IMR-90 (cell line): ENCODE measurements at regions not wholly inside any gene's neighbourhood (a gene's known extent, or its start where the extent isn't known, plus 50 kb on each side); places are given as distances from the start of the nearest gene placed in this dataset.

ENCODE experiments used
- ATAC-seq: fragments of 200-7000 bp; cut with Tn5 transposase; 2 replicates; pipeline ENCODE4 v1.9.1; 2020; ENCODE audit warnings: low read depth, mild to moderate bottlenecking, moderate library complexity
- BruUV-seq: library from RNA; stranded (reverse); fragments of 400-500 nt; replicated peaks from 2 replicates; lab custom pipeline; 2021; lab: Mats Ljungman, UMichigan
- CTCF ChIA-PET: fragments of 300-600 bp; formaldehyde crosslinking; extraction: SDS; loops from one replicate; lab custom pipeline; 2021; ENCODE audit warnings: antibody characterized with exemption; lab: Yijun Ruan, JAX
- POLR2A ChIA-PET: fragments of 300-600 bp; sonication (Branson Sonifier 250); formaldehyde crosslinking; loops from one replicate; lab custom pipeline; 2022; ENCODE audit warnings: antibody characterized with exemption; ENCODE audit not compliant: unreplicated experiment; lab: Charles Lee
- DNase-seq: peaks from one replicate; pipeline ENCODE4 v3.0.0; 2013
- H2AFZ ChIP-seq: replicated peaks from 2 replicates; pipeline ENCODE3; 2013; ENCODE audit warnings: low read length, mild to moderate bottlenecking; ENCODE audit not compliant: poor library complexity
- H2AK5ac ChIP-seq: 2 replicates; pipeline ENCODE4 v1.6.1; 2013; ENCODE audit warnings: low read depth, low read length, inconsistent platforms
- H2AK9ac ChIP-seq: replicated peaks from 2 replicates; pipeline ENCODE3; 2013; ENCODE audit warnings: mild to moderate bottlenecking, low read depth, low read length, moderate library complexity; ENCODE audit not compliant: poor library complexity
- H2BK120ac ChIP-seq: 2 replicates; pipeline ENCODE4 v1.6.1; 2013; ENCODE audit warnings: low read depth, low read length, inconsistent platforms
- H2BK15ac ChIP-seq: 3 replicates; pipeline ENCODE4 v1.6.1; 2013; ENCODE audit warnings: low read depth, low read length, inconsistent platforms
- H2BK20ac ChIP-seq: 2 replicates; pipeline ENCODE4 v1.6.1; 2013; ENCODE audit warnings: low read depth, mild to moderate bottlenecking, inconsistent platforms, low read length, moderate library complexity
- H2BK5ac ChIP-seq: 2 replicates; pipeline ENCODE4 v1.6.1; 2013; ENCODE audit warnings: mild to moderate bottlenecking, low read depth, low read length, inconsistent platforms; ENCODE audit not compliant: poor library complexity, severe bottlenecking
- H3K14ac ChIP-seq: replicated peaks from 2 replicates; pipeline ENCODE4 v1.6.1; 2013; ENCODE audit warnings: low read depth, low read length, inconsistent platforms
- H3K18ac ChIP-seq: 2 replicates; pipeline ENCODE4 v1.6.1; 2013; ENCODE audit warnings: low read depth, low read length, control low read depth
- H3K23ac ChIP-seq: 2 replicates; pipeline ENCODE4 v1.6.1; 2013; ENCODE audit warnings: low read depth, low read length, inconsistent platforms
- H3K27ac ChIP-seq: 2 replicates; pipeline ENCODE4 v1.5.1; 2013; ENCODE audit warnings: mild to moderate bottlenecking, control low read depth, low read length; ENCODE audit not compliant: insufficient read depth
- H3K27me3 ChIP-seq: 2 replicates; pipeline ENCODE4 v1.6.1; 2013; ENCODE audit warnings: low read length; ENCODE audit not compliant: control insufficient read depth, insufficient read depth
- H3K36me3 ChIP-seq: 2 replicates; pipeline ENCODE4 v1.6.1; 2013; ENCODE audit warnings: low read length, mixed read lengths; ENCODE audit not compliant: control insufficient read depth, insufficient read depth
- H3K4ac ChIP-seq: 2 replicates; pipeline ENCODE4 v1.6.1; 2013; ENCODE audit warnings: low read depth, low read length, inconsistent platforms
- H3K4me1 ChIP-seq: 2 replicates; pipeline ENCODE4 v1.6.1; 2013; ENCODE audit warnings: low read length, mixed read lengths; ENCODE audit not compliant: control insufficient read depth, insufficient read depth
- H3K4me2 ChIP-seq: 2 replicates; pipeline ENCODE4 v1.6.1; 2013; ENCODE audit warnings: low read depth, mild to moderate bottlenecking, control low read depth, low read length, moderate library complexity
- H3K4me3 ChIP-seq: 2 replicates; pipeline ENCODE4 v1.5.1; 2013; ENCODE audit warnings: low read depth, mild to moderate bottlenecking, control low read depth, low read length, moderate library complexity; ENCODE audit not compliant: insufficient read depth
- H3K56ac ChIP-seq: 2 replicates; pipeline ENCODE4 v1.6.1; 2013; ENCODE audit warnings: low read length, inconsistent platforms; ENCODE audit not compliant: insufficient read depth; ENCODE audit errors: extremely low read depth
- H3K79me1 ChIP-seq, 2 experiments: 2 replicates each; pipeline ENCODE4 v1.6.1; 2013; ENCODE audit warnings: low read length in 2 of 2, inconsistent platforms in 1 of 2, low read depth in 1 of 2
- H3K9ac ChIP-seq: 2 replicates; pipeline ENCODE4 v1.6.1; 2013; ENCODE audit warnings: low read depth, low read length, control low read depth
- H3K9me1 ChIP-seq: 2 replicates; pipeline ENCODE4 v1.6.1; 2013; ENCODE audit warnings: low read length, inconsistent platforms; ENCODE audit not compliant: insufficient read depth
- H3K9me3 ChIP-seq: 2 replicates; pipeline ENCODE4 v1.6.1; 2013; ENCODE audit warnings: low read length; ENCODE audit not compliant: control insufficient read depth, insufficient read depth
- H4K20me1 ChIP-seq: 2 replicates; pipeline ENCODE4 v1.6.1; 2013; ENCODE audit warnings: low read length, inconsistent platforms; ENCODE audit not compliant: insufficient read depth
- H4K5ac ChIP-seq: 2 replicates; pipeline ENCODE4 v1.6.1; 2013; ENCODE audit warnings: mild to moderate bottlenecking, low read depth, low read length, control low read depth
- H4K8ac ChIP-seq, 2 experiments: 2 replicates each; pipeline ENCODE4 v1.6.1; 2013; ENCODE audit warnings: low read depth in 2 of 2, low read length in 2 of 2, control low read depth in 1 of 2, inconsistent platforms in 1 of 2
- H4K91ac ChIP-seq: 2 replicates; pipeline ENCODE4 v1.6.1; 2013; ENCODE audit warnings: low read depth, low read length, inconsistent platforms; ENCODE audit not compliant: insufficient read depth
- BHLHE40 ChIP-seq: fragments of 150-350 bp; IDR thresholded peaks from 2 replicates; pipeline ENCODE4 v1.6.1; 2016; ENCODE audit warnings: mild to moderate bottlenecking, low read depth, low read length
- CEBPB ChIP-seq: IDR thresholded peaks from 2 replicates; pipeline ENCODE4 v1.6.1; 2012; ENCODE audit warnings: low read depth, low read length, improper control_type of control experiment
- CHD1 ChIP-seq: IDR thresholded peaks from 2 replicates; pipeline ENCODE4 v1.6.1; 2012; ENCODE audit warnings: low read depth, low read length, improper control_type of control experiment
- ELK1 ChIP-seq: fragments of 150-350 bp; IDR thresholded peaks from 2 replicates; pipeline ENCODE4 v1.6.1; 2016; ENCODE audit warnings: low read depth, mild to moderate bottlenecking, low read length, moderate library complexity, borderline replicate concordance
- FOS ChIP-seq: fragments of 150-350 bp; IDR thresholded peaks from 2 replicates; pipeline ENCODE4 v1.6.1; 2016; ENCODE audit warnings: low read depth, low read length
- MAFK ChIP-seq: IDR thresholded peaks from 2 replicates; pipeline ENCODE4 v1.6.1; 2012; ENCODE audit warnings: low read depth, low read length, improper control_type of control experiment
- NFE2L2 ChIP-seq: fragments of 150-350 bp; IDR thresholded peaks from 2 replicates; pipeline ENCODE4 v1.6.1; 2016; ENCODE audit warnings: low read depth, mild to moderate bottlenecking, low read length
- RAD21 ChIP-seq: IDR thresholded peaks from 2 replicates; pipeline ENCODE4 v1.6.1; 2012; ENCODE audit warnings: low read length, improper control_type of control experiment
- RCOR1 ChIP-seq: IDR thresholded peaks from 2 replicates; pipeline ENCODE4 v1.6.1; 2012; ENCODE audit warnings: mild to moderate bottlenecking, low read length, improper control_type of control experiment; ENCODE audit not compliant: insufficient replicate concordance
- SMC3 ChIP-seq: fragments of 150-350 bp; IDR thresholded peaks from 2 replicates; pipeline ENCODE4 v1.6.1; 2016; ENCODE audit warnings: low read depth, mild to moderate bottlenecking, antibody characterized with exemption, low read length, moderate library complexity
- WGBS, 2 experiments: methylation state at CpG; one replicate each; pipeline versions ENCODE4 v1.1.5 to v1.1.7; 2013; ENCODE audit warnings: missing lambda C conversion rate in 2 of 2; ENCODE audit not compliant: insufficient read length in 1 of 2; ENCODE audit errors: extremely low coverage in 2 of 2; 5-methylcytosine and 5-hydroxymethylcytosine counted together
- dilution Hi-C: fragments of 300-500 bp; cut with HindIII; formaldehyde crosslinking; loops from one replicate; pipeline ENCODE4 v1.14.3; 2018; ENCODE audit warnings: low sequenced_read_pairs; ENCODE audit not compliant: unreplicated experiment
- in situ Hi-C: fragments of 300-500 bp; cut with MboI; formaldehyde crosslinking; loops from 3 replicates; pipeline ENCODE4 v1.14.3; 2019; ENCODE audit warnings: low sequenced_read_pairs, inconsistent platforms, mixed read lengths
- intact Hi-C: fragments of 100-400 bp; cut with micrococcal nuclease; formaldehyde crosslinking; loops from 2 replicates; pipeline ENCODE4 v1.10.0; 2022

GRCh38 chr4:81700189-81700588, 228.5 kb upstream of the RASGEF1B start:
- BruUV-seq: no TSS peak
- Histone ChIP-seq H2AK9ac (no peak overlapping the region), H4K8ac (no peak overlapping the region)

More at GRCh38 chr4:81700189-81700588, 228.5 kb upstream of the RASGEF1B start:
- Histone ChIP-seq H3K4me1 (no peaks in the 10 kb centered on the region), H2AFZ (no peak overlapping the region), H2BK20ac (no peak overlapping the region), H3K27ac (no peak overlapping the region), H3K27me3 (no peaks in the 10 kb centered on the region), H3K4me2 (no peak overlapping the region), H3K9me1 (no peaks in the 10 kb centered on the region), H2AK5ac (no peak overlapping the region), H3K4ac (no peak overlapping the region), H3K14ac (no peak overlapping the region), H3K79me1 (no peaks in the 10 kb centered on the region), H3K36me3 (no peaks in the 10 kb centered on the region), H2BK15ac (no peak overlapping the region), H4K20me1 (no peaks in the 10 kb centered on the region), H4K91ac (no peak overlapping the region), H2BK5ac (no peak overlapping the region), H3K9ac (no peak overlapping the region), H2BK120ac (no peak overlapping the region), H3K9me3 (no peaks in the 10 kb centered on the region), H3K4me3 (no peak overlapping the region), H3K56ac (no peak overlapping the region), H4K5ac (no peak overlapping the region), H3K18ac (no peak overlapping the region), H3K23ac (no peak overlapping the region)
- TF ChIP-seq SMC3 (no peak), CEBPB (no peak), CHD1 (no peak), FOS (no peak), NFE2L2 (no peak), RCOR1 (no peak), ELK1 (no peak), BHLHE40 (no peak), RAD21 (no peak), MAFK (no peak)
- WGBS, 2 experiments: no CpG with 5 or more reads among the region's 4 CpGs
- DNase-seq: no peak
- POLR2A ChIA-PET: no interaction called here
- no peak for ATAC-seq
- dilution Hi-C loops: no loop called here
- in situ Hi-C loops: no loop called here
- intact Hi-C loops: no loop called here
- CTCF ChIA-PET: interaction anchor here (0.6 kb wide), 1 partner anchor 294 kb away, joined by 3 read pairs; no protein-coding TSS in a partner anchor
